Activated CD8-positive, alpha-beta T cell treated with anti-CD3 and anti-CD28 coated beads for 36 hours (primary cell): ENCODE measurements at regions not wholly inside any gene's neighbourhood (a gene's known extent, or its start where the extent isn't known, plus 50 kb on each side); places are given as distances from the start of the nearest gene placed in this dataset.

Experiments used
- ATAC-seq: fragments of 200-7000 bp; cut with Tn5 transposase; one replicate; pipeline ENCODE4 v1.10.0; 2021; ENCODE audit warnings: mild to moderate bottlenecking, moderate library complexity
- CTCF ChIA-PET: fragments of 350-600 bp; sonication (Branson Sonifier 250); formaldehyde crosslinking; loops from one replicate; lab custom pipeline; 2021; ENCODE audit warnings: antibody characterized with exemption; lab: Charles Lee
- POLR2A ChIA-PET: fragments of 350-600 bp; sonication (Branson Sonifier 250); formaldehyde crosslinking; loops from one replicate; lab custom pipeline; 2021; ENCODE audit warnings: antibody characterized with exemption; lab: Charles Lee
- DNase-seq: peaks from one replicate; pipeline ENCODE4 v3.0.0-alpha.2; 2020
- H3K27ac Mint-ChIP-seq: one replicate; pipeline ENCODE4 v1.8.0; 2021; ENCODE audit warnings: mild to moderate bottlenecking, mixed read lengths
- H3K27me3 Mint-ChIP-seq: one replicate; pipeline ENCODE4 v1.8.0; 2021; ENCODE audit warnings: mixed read lengths
- H3K36me3 Mint-ChIP-seq: one replicate; pipeline ENCODE4 v1.8.0; 2021; ENCODE audit warnings: low read depth, mixed read lengths
- H3K4me1 Mint-ChIP-seq: one replicate; pipeline ENCODE4 v1.8.0; 2021; ENCODE audit warnings: low read depth, mixed read lengths
- H3K4me3 Mint-ChIP-seq: one replicate; pipeline ENCODE4 v1.8.0; 2021; ENCODE audit warnings: mild to moderate bottlenecking, moderate library complexity, mixed read lengths
- H3K9me3 Mint-ChIP-seq: one replicate; pipeline ENCODE4 v1.8.0; 2021; ENCODE audit warnings: mixed read lengths
- CTCF ChIP-seq: fragments of 200-600 bp; IDR thresholded peaks from one replicate; pipeline ENCODE4 v1.8.0; 2022; ENCODE audit warnings: antibody characterized with exemption, mild to moderate bottlenecking
- intact Hi-C: fragments of 100-400 bp; cut with micrococcal nuclease; formaldehyde crosslinking; loops from one replicate; pipeline ENCODE4 v1.10.0; 2022

- ChIA-PET CTCF (no interaction called here), POLR2A (no interaction called here)
- no peaks in the 10 kb centered on the region for H3K36me3 Mint-ChIP-seq
- no peaks in the 10 kb centered on the region for H3K27me3 Mint-ChIP-seq
- ATAC-seq (no peak), DNase-seq (no peak)
- TF ChIP-seq CTCF = no peak
- H3K9me3 Mint-ChIP-seq = no peaks in the 10 kb centered on the region
- no peak overlapping the region for H3K27ac Mint-ChIP-seq
- intact Hi-C loops = no loop called here
- no peak overlapping the region for H3K4me3 Mint-ChIP-seq
- peaks cover 11% of the 10 kb centered on the region for H3K4me1 Mint-ChIP-seq
Measured at GRCh38 chrX:13398839-13399238, 79.0 kb upstream of the ATXN3L start.

GRCh38 chrX:13397878-13398818 is 78.3 kb upstream of the ATXN3L start:
- ChIA-PET POLR2A (interaction anchor here (1.0 kb wide), 1 partner anchor 427 kb away, joined by 3 read pairs; no protein-coding TSS in a partner anchor), CTCF (no interaction called here)
- TF ChIP-seq CTCF = no peak
- Mint-ChIP-seq H3K27me3 (no peaks in the 10 kb centered on the region), H3K4me3 (no peak overlapping the region), H3K27ac (no peak overlapping the region), H3K9me3 (no peaks in the 10 kb centered on the region), H3K4me1 (peaks cover 11% of the 10 kb centered on the region), H3K36me3 (no peaks in the 10 kb centered on the region)
- DNase-seq (peak; percentile 47), ATAC-seq (peak; percentile 39)
- intact Hi-C loops = no loop called here

- H3K9me3 Mint-ChIP-seq = no peaks in the 10 kb centered on the region
- H3K4me3 Mint-ChIP-seq = no peak overlapping the region
- H3K27ac Mint-ChIP-seq = no peak overlapping the region
- H3K36me3 Mint-ChIP-seq = no peaks in the 10 kb centered on the region
- ChIA-PET POLR2A (interaction anchor here (1.0 kb wide), 1 partner anchor 426 kb away, joined by 3 read pairs; no protein-coding TSS in a partner anchor), CTCF (interaction anchor here (1.5 kb wide), 1 partner anchor 24 kb away, joined by 3 read pairs; no protein-coding TSS in a partner anchor)
- intact Hi-C loops = no loop called here
- peaks cover 11% of the 10 kb centered on the region for H3K4me1 Mint-ChIP-seq
- no peak for TF ChIP-seq CTCF
- DNase-seq = no peak
- no peak for ATAC-seq
- H3K27me3 Mint-ChIP-seq = no peaks in the 10 kb centered on the region
Measured at GRCh38 chrX:13396924-13397323, 77.1 kb upstream of the ATXN3L start.

- H3K4me3 Mint-ChIP-seq = no peak overlapping the region
- CTCF ChIA-PET = no interaction called here
- peaks cover 5% of the 10 kb centered on the region for H3K9me3 Mint-ChIP-seq
- no peak overlapping the region for H3K27ac Mint-ChIP-seq
- no peak for ATAC-seq
- no peaks in the 10 kb centered on the region for H3K36me3 Mint-ChIP-seq
- intact Hi-C loops = no loop called here
- H3K27me3 Mint-ChIP-seq = no peaks in the 10 kb centered on the region
- TF ChIP-seq CTCF = no peak
- POLR2A ChIA-PET = no interaction called here
- no peak for DNase-seq
- peaks cover 4% of the 10 kb centered on the region for H3K4me1 Mint-ChIP-seq
Measured at GRCh38 chrX:13389501-13389900, 69.6 kb upstream of the ATXN3L start.
